DND-41 (cell line): ENCODE measurements at regions not wholly inside any gene's neighbourhood (a gene's known extent, or its start where the extent isn't known, plus 50 kb on each side); places are given as distances from the start of the nearest gene placed in this dataset.

Source experiments
- ATAC-seq: fragments of 200-7000 bp; cut with Tn5 transposase; 3 replicates; pipeline ENCODE4 v1.9.1; 2021; ENCODE audit warnings: low read depth; ENCODE audit not compliant: insufficient read depth
- DNase-seq: peaks from one replicate; pipeline ENCODE4 v3.0.0-alpha.2; 2020
- H2AFZ ChIP-seq: 2 replicates; pipeline ENCODE4 v1.6.0; 2012; ENCODE audit warnings: low read depth, low read length
- H3K27ac ChIP-seq: 2 replicates; pipeline ENCODE4 v1.5.1; 2012; ENCODE audit warnings: low read length, inconsistent platforms
- H3K27me3 ChIP-seq: fragments of 200-600 bp; sonication (generic); 2 replicates; pipeline ENCODE4 v1.6.0; 2012; ENCODE audit warnings: low read length, mild to moderate bottlenecking, inconsistent platforms; ENCODE audit not compliant: insufficient read depth, poor library complexity
- H3K36me3 ChIP-seq: 2 replicates; pipeline ENCODE4 v1.5.1; 2012; ENCODE audit warnings: low read length, inconsistent platforms; ENCODE audit not compliant: insufficient read depth
- H3K4me1 ChIP-seq: 2 replicates; pipeline ENCODE4 v1.5.1; 2012; ENCODE audit warnings: mild to moderate bottlenecking, low read length; ENCODE audit not compliant: insufficient read depth
- H3K4me2 ChIP-seq: 2 replicates; pipeline ENCODE4 v1.6.0; 2012; ENCODE audit warnings: mild to moderate bottlenecking, moderate library complexity, low read length, inconsistent platforms; ENCODE audit not compliant: insufficient read depth
- H3K4me3 ChIP-seq, 2 experiments: fragments of 200-600 bp in 1 of 2; shearing (Covaris generic) in 1 of 2; 2 replicates each; pipeline ENCODE4 v1.5.1; 2012 to 2016; ENCODE audit warnings: inconsistent platforms in 2 of 2, low read length in 2 of 2, mild to moderate bottlenecking in 2 of 2, low read depth in 1 of 2, moderate library complexity in 1 of 2
- H3K79me2 ChIP-seq: 2 replicates; pipeline ENCODE4 v1.6.0; 2012; ENCODE audit warnings: low read length, inconsistent platforms; ENCODE audit not compliant: insufficient read depth
- H3K9ac ChIP-seq: 2 replicates; pipeline ENCODE4 v1.6.0; 2012; ENCODE audit warnings: low read depth, mild to moderate bottlenecking, inconsistent platforms, low read length, moderate library complexity
- H3K9me3 ChIP-seq: 2 replicates; pipeline ENCODE4 v1.5.1; 2012; ENCODE audit warnings: low read length, moderate library complexity, mild to moderate bottlenecking, inconsistent platforms; ENCODE audit not compliant: insufficient read depth, severe bottlenecking
- H4K20me1 ChIP-seq: 2 replicates; pipeline ENCODE4 v1.6.0; 2012; ENCODE audit warnings: low read length; ENCODE audit not compliant: insufficient read depth
- EZH2 ChIP-seq: IDR thresholded peaks from 3 replicates; pipeline ENCODE4 v1.6.1; 2012; ENCODE audit warnings: borderline replicate concordance, low read depth, mild to moderate bottlenecking, moderate library complexity, low read length, inconsistent platforms; ENCODE audit not compliant: severe bottlenecking
- TF ChIP-seq, protein P1 (sequence below): IDR thresholded peaks from 2 replicates; pipeline ENCODE4 v1.5.1; 2012; ENCODE audit warnings: borderline replicate concordance, low read length, moderate library complexity, mild to moderate bottlenecking; ENCODE audit not compliant: poor library complexity, severe bottlenecking; ENCODE audit errors: extremely low read depth

DNA sequence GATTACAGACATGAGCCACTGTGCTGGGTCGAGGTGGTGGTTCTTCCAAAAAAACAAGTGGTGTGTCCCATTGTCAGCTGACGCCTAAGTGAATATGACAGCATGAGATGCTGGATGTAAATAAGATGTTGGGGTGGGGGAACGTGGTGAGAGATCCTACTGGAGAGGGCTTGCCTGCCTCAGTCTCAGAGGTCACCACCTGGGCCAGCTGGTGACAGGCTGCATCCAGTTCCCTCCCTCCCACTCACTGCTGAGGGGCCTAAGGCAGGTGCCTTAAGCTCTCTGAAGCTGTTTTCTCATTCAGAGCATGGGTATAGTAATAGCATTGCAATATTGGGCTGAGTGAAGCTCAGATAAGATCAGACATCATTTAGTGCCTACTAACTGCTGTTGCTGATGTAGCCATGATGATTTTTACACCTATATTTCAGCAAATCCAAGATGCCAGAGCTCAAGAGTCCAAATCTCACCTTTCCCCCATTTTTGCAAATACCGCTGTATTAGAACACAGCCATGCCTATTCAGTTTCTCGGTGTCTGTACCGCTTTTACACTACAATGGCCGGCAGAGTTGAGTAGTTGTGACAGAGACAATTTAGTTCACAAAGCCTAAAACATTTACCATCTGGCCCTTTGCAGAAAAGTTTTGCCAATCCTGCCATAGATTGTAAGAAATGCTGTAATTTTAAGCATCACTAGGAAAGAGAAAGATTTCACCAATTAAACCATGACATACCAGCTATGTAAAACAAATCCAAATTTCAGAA, 171.3 kb downstream of the ANKRD60 start:
- H3K4me2 ChIP-seq, result no peak overlapping the region
- no peaks in the 10 kb centered on the region for H3K36me3 ChIP-seq
- H3K4me3 ChIP-seq, result no peak overlapping the region
- H3K79me2 ChIP-seq, result no peaks in the 10 kb centered on the region
- DNase-seq (no peak), ATAC-seq (no peak)
- TF ChIP-seq, protein P1, sequence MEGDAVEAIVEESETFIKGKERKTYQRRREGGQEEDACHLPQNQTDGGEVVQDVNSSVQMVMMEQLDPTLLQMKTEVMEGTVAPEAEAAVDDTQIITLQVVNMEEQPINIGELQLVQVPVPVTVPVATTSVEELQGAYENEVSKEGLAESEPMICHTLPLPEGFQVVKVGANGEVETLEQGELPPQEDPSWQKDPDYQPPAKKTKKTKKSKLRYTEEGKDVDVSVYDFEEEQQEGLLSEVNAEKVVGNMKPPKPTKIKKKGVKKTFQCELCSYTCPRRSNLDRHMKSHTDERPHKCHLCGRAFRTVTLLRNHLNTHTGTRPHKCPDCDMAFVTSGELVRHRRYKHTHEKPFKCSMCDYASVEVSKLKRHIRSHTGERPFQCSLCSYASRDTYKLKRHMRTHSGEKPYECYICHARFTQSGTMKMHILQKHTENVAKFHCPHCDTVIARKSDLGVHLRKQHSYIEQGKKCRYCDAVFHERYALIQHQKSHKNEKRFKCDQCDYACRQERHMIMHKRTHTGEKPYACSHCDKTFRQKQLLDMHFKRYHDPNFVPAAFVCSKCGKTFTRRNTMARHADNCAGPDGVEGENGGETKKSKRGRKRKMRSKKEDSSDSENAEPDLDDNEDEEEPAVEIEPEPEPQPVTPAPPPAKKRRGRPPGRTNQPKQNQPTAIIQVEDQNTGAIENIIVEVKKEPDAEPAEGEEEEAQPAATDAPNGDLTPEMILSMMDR, result no peak
- no peak for TF ChIP-seq EZH2
- H3K27ac ChIP-seq, result no peak overlapping the region
- no peaks in the 10 kb centered on the region for H4K20me1 ChIP-seq
- no peak overlapping the region for H3K9ac ChIP-seq
- H3K27me3 ChIP-seq, result no peaks in the 10 kb centered on the region
- no peak overlapping the region for H2AFZ ChIP-seq
- no peaks in the 10 kb centered on the region for H3K9me3 ChIP-seq
- H3K4me1 ChIP-seq, result no peaks in the 10 kb centered on the region

DNA sequence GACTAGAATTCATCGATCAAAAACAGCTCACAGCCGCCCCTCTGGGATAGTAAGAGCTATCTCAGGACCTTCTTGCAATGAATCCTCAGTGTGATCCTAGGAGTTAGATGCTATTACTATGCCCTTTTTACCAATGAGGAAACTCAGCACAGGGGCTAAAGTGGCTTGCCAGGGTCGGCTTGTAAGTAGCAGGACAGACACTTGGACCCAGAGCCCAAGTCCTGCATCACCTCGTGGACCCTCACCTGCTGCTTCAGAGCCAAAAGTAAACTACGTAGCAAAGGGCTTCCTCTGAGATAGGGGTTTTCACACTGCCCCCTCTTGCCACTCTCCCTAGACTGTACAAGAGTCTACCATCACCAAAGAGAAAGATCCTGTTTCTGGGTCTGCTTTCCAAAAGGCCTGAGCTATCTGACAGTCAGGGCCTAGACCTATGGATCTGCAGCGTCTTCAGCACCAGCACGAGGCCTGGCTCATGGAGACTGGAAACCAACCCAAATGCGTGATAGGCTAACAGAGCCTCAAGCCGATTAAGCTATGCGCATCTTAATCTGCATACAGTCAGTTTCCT, 172.3 kb downstream of the ANKRD60 start:
- H3K9me3 ChIP-seq, result peaks cover 9% of the 10 kb centered on the region
- H3K27ac ChIP-seq, result no peak overlapping the region
- H2AFZ ChIP-seq, result no peak overlapping the region
- H3K4me3 ChIP-seq, result no peak overlapping the region
- H3K27me3 ChIP-seq, result no peaks in the 10 kb centered on the region
- TF ChIP-seq, protein P1, result no peak
- TF ChIP-seq EZH2, result no peak
- no peaks in the 10 kb centered on the region for H4K20me1 ChIP-seq
- H3K4me1 ChIP-seq, result no peaks in the 10 kb centered on the region
- DNase-seq, result no peak
- ATAC-seq, result no peak
- no peak overlapping the region for H3K4me2 ChIP-seq
- H3K36me3 ChIP-seq, result no peaks in the 10 kb centered on the region
- H3K79me2 ChIP-seq, result no peaks in the 10 kb centered on the region
- H3K9ac ChIP-seq, result no peak overlapping the region

DNA sequence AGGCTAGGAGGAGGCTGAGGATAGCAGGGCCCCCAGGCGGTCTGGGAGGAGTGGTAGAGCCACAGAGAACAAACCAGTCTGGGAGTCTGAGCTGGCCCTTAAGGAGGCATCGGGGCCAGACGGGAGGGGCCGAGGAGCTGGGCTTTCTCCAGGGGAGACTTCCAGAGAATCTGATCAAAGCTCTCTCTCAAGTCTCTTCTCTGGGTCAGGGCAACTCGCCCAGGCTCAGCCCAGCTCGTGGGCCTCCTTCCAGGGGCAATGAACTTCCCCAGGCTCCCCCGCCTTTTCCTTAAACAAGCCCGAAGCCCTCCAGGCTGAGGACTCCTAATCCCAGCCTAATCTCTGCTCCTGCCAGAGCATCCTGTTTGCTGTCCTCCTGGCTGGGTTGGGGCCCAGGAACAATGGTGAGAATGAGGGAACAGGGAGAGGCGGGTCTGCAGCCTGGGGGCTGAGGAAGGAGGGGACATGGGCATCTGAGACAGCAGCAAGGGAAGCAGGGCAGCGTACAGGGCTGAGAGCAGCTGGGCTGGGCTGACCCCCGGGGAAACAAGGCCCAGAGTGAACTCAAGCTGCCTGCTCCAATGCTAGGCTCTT, 173.6 kb downstream of the ANKRD60 start:
- Histone ChIP-seq H3K9me3 (peaks cover 11% of the 10 kb centered on the region), H3K9ac (no peak overlapping the region), H4K20me1 (no peaks in the 10 kb centered on the region), H3K4me2 (no peak overlapping the region), H3K36me3 (no peaks in the 10 kb centered on the region), H3K27ac (no peak overlapping the region), H3K4me3 (no peak overlapping the region), H2AFZ (no peak overlapping the region), H3K27me3 (no peaks in the 10 kb centered on the region), H3K4me1 (no peaks in the 10 kb centered on the region), H3K79me2 (no peaks in the 10 kb centered on the region)
- TF ChIP-seq EZH2, result no peak
- TF ChIP-seq, protein P1, result no peak
- no peak for DNase-seq
- ATAC-seq, result no peak
